Neuronal stem cell (in vitro differentiated cells): ENCODE measurements at regions not wholly inside any gene's neighbourhood (a gene's known extent, or its start where the extent isn't known, plus 50 kb on each side); places are given as distances from the start of the nearest gene placed in this dataset.

Experiments used
- DNase-seq: peaks from one replicate; pipeline ENCODE4 v3.0.0-alpha.2; 2013; ENCODE audit warnings: low spot score
- H2AFZ ChIP-seq: one replicate; pipeline ENCODE4 v1.6.1; 2013; ENCODE audit warnings: mild to moderate bottlenecking, low read length, inconsistent platforms
- H2AK5ac ChIP-seq: 2 replicates; pipeline ENCODE4 v1.6.1; 2013; ENCODE audit warnings: low read depth, mild to moderate bottlenecking, inconsistent platforms, low read length, moderate library complexity, mixed read lengths
- H2BK120ac ChIP-seq: 2 replicates; pipeline ENCODE4 v1.6.1; 2013; ENCODE audit warnings: low read depth, mild to moderate bottlenecking, inconsistent platforms, low read length, moderate library complexity, mixed read lengths
- H2BK12ac ChIP-seq: one replicate; pipeline ENCODE4 v1.6.1; 2013; ENCODE audit warnings: low read length, inconsistent platforms
- H2BK15ac ChIP-seq: 2 replicates; pipeline ENCODE4 v1.6.1; 2013; ENCODE audit warnings: mild to moderate bottlenecking, low read length, inconsistent platforms, mixed read lengths
- H2BK5ac ChIP-seq: one replicate; pipeline ENCODE4 v1.6.1; 2013; ENCODE audit warnings: inconsistent platforms, mild to moderate bottlenecking, low read length, moderate library complexity
- H3K14ac ChIP-seq: one replicate; pipeline ENCODE4 v1.6.1; 2013; ENCODE audit warnings: low read length, inconsistent platforms
- H3K18ac ChIP-seq: 2 replicates; pipeline ENCODE4 v1.6.1; 2013; ENCODE audit warnings: low read length, inconsistent platforms
- H3K23ac ChIP-seq: 2 replicates; pipeline ENCODE4 v1.6.1; 2013; ENCODE audit warnings: low read depth, mild to moderate bottlenecking, mixed read lengths, low read length, inconsistent platforms; ENCODE audit not compliant: poor library complexity
- H3K27ac ChIP-seq: replicated peaks from 3 replicates; pipeline ENCODE4 v1.5.1; 2013; ENCODE audit warnings: low read length, inconsistent platforms
- H3K27me3 ChIP-seq, 3 experiments: 2 replicates each; pipeline ENCODE4 v1.6.1; 2013; ENCODE audit warnings: low read length in 3 of 3, mild to moderate bottlenecking in 2 of 3, inconsistent platforms in 1 of 3, low read depth in 1 of 3, mixed read lengths in 1 of 3, moderate library complexity in 1 of 3; ENCODE audit not compliant: control insufficient read depth in 3 of 3, insufficient read depth in 3 of 3
- H3K36me3 ChIP-seq, 2 donors: replicated peaks in 1 of 2; 2 replicates each; pipeline ENCODE4 v1.6.1; 2013; ENCODE audit warnings: low read length in 2 of 2; ENCODE audit not compliant: control insufficient read depth in 2 of 2, insufficient read depth in 2 of 2
- H3K4ac ChIP-seq: 2 replicates; pipeline ENCODE4 v1.6.1; 2013; ENCODE audit warnings: inconsistent platforms, mild to moderate bottlenecking, low read length, moderate library complexity
- H3K4me1 ChIP-seq, 2 donors: 1 replicate in 1 of 2; 2 replicates in 1 of 2; pipeline ENCODE4 v1.6.1; 2013; ENCODE audit warnings: low read length in 2 of 2, low read depth in 1 of 2; ENCODE audit not compliant: control insufficient read depth in 2 of 2, insufficient read depth in 1 of 2
- H3K4me2 ChIP-seq: one replicate; pipeline ENCODE4 v1.6.1; 2013; ENCODE audit warnings: mild to moderate bottlenecking, low read length, inconsistent platforms; ENCODE audit not compliant: insufficient read depth, poor library complexity, severe bottlenecking
- H3K4me3 ChIP-seq, 2 donors: 2 replicates each; pipeline ENCODE4 v1.5.1; 2013; ENCODE audit warnings: low read length in 2 of 2, mild to moderate bottlenecking in 2 of 2, inconsistent platforms in 1 of 2, moderate library complexity in 1 of 2
- H3K79me1 ChIP-seq: one replicate; pipeline ENCODE4 v1.6.1; 2013; ENCODE audit warnings: low read depth, mild to moderate bottlenecking, inconsistent platforms, low read length, moderate library complexity
- H3K9ac ChIP-seq: one replicate; pipeline ENCODE4 v1.6.1; 2013; ENCODE audit warnings: mild to moderate bottlenecking, low read depth, low read length, inconsistent platforms; ENCODE audit not compliant: poor library complexity
- H3K9me3 ChIP-seq, 2 donors: replicated peaks in 1 of 2; 2 replicates each; pipeline versions ENCODE3 to v1.6.1; 2013; ENCODE audit warnings: low read length in 2 of 2, mild to moderate bottlenecking in 2 of 2, inconsistent platforms in 1 of 2, low read depth in 1 of 2, mixed read lengths in 1 of 2, moderate library complexity in 1 of 2; ENCODE audit not compliant: control insufficient read depth in 2 of 2, insufficient read depth in 1 of 2
- H4K8ac ChIP-seq: one replicate; pipeline ENCODE4 v1.6.1; 2013; ENCODE audit warnings: low read depth, mild to moderate bottlenecking, inconsistent platforms, low read length, moderate library complexity
- H4K91ac ChIP-seq: one replicate; pipeline ENCODE4 v1.6.1; 2013; ENCODE audit warnings: low read length, low read depth, mild to moderate bottlenecking, inconsistent platforms; ENCODE audit not compliant: poor library complexity
- WGBS, 2 donors: extraction: QIAGEN DNeasy Blood & Tissue Kit; methylation state at CpG; one replicate each; pipeline ENCODE4 v1.1.7; 2013; ENCODE audit warnings: missing lambda C conversion rate in 2 of 2, mixed read lengths in 1 of 2; ENCODE audit not compliant: insufficient read length in 2 of 2, insufficient replicate concordance in 1 of 2; ENCODE audit errors: extremely low coverage in 2 of 2; 5-methylcytosine and 5-hydroxymethylcytosine counted together

- Histone ChIP-seq H3K18ac (no peak overlapping the region), H3K9ac (no peak overlapping the region), H2BK12ac (no peak overlapping the region), H2BK5ac (no peak overlapping the region), H3K27ac (no peak overlapping the region), H2AK5ac (no peak overlapping the region), H3K14ac (no peak overlapping the region), H4K8ac (no peak overlapping the region), H3K4ac (no peak overlapping the region), H3K79me1 (no peaks in the 10 kb centered on the region), H3K4me1 (peaks cover 0 to under 1% of the 10 kb centered on the region in 2 donors), H3K4me2 (no peak overlapping the region), H4K91ac (no peak overlapping the region), H3K9me3 (no peaks in the 10 kb centered on the region), H2AFZ (no peak overlapping the region), H3K36me3 (no peaks in the 10 kb centered on the region), H3K23ac (no peak overlapping the region), H3K27me3 (no peaks in the 10 kb centered on the region), H2BK120ac (no peak overlapping the region), H3K4me3 (no peak overlapping the region), H2BK15ac (no peak overlapping the region)
- no peak for DNase-seq
- no CpG with 5 or more reads among the region's 1 CpG for WGBS, 2 donors
Observed at GRCh38 chr9:75610246-75610645, 280.2 kb upstream of the PCSK5 start.

- H2BK5ac ChIP-seq, result no peak overlapping the region
- H2BK15ac ChIP-seq, result no peak overlapping the region
- no peak overlapping the region for H4K91ac ChIP-seq
- H3K79me1 ChIP-seq, result no peaks in the 10 kb centered on the region
- H3K4ac ChIP-seq, result no peak overlapping the region
- DNase-seq, result no peak
- H3K4me1 ChIP-seq, result peaks cover 2 to 3% of the 10 kb centered on the region in 2 donors
- H2AFZ ChIP-seq, result no peak overlapping the region
- H3K14ac ChIP-seq, result no peak overlapping the region
- no peaks in the 10 kb centered on the region for H3K9me3 ChIP-seq
- no peak overlapping the region for H3K9ac ChIP-seq
- H3K4me3 ChIP-seq, result no peak overlapping the region
- no peaks in the 10 kb centered on the region for H3K27me3 ChIP-seq
- H2BK120ac ChIP-seq, result no peak overlapping the region
- H3K4me2 ChIP-seq, result no peak overlapping the region
- H2AK5ac ChIP-seq, result no peak overlapping the region
- no peak overlapping the region for H3K18ac ChIP-seq
- H3K27ac ChIP-seq, result no peak overlapping the region
- H4K8ac ChIP-seq, result no peak overlapping the region
- H2BK12ac ChIP-seq, result no peak overlapping the region
- no peaks in the 10 kb centered on the region for H3K36me3 ChIP-seq
- no peak overlapping the region for H3K23ac ChIP-seq
Observed at GRCh38 chr9:75612205-75612604, 278.3 kb upstream of the PCSK5 start.

GRCh38 chr9:75612754-75613153 is 277.7 kb upstream of the PCSK5 start:
- Histone ChIP-seq H3K4me3 (no peak overlapping the region), H4K8ac (no peak overlapping the region)
- DNase-seq, result no peak

GRCh38 chr9:75615284-75615683 is 275.2 kb upstream of the PCSK5 start:
- Histone ChIP-seq H4K8ac (no peak overlapping the region), H2BK5ac (no peak overlapping the region)
- WGBS, 2 donors, result no CpG with 5 or more reads among the region's 4 CpGs

More at GRCh38 chr9:75612754-75613153, 277.7 kb upstream of the PCSK5 start:
- Histone ChIP-seq H3K9ac (no peak overlapping the region), H2AFZ (no peak overlapping the region), H3K4ac (no peak overlapping the region), H3K27ac (no peak overlapping the region), H3K79me1 (no peaks in the 10 kb centered on the region), H2BK5ac (no peak overlapping the region), H3K27me3 (no peaks in the 10 kb centered on the region), H2AK5ac (no peak overlapping the region), H2BK12ac (no peak overlapping the region), H2BK120ac (no peak overlapping the region), H3K36me3 (no peaks in the 10 kb centered on the region), H3K18ac (no peak overlapping the region), H3K23ac (no peak overlapping the region), H3K4me2 (no peak overlapping the region), H3K14ac (no peak overlapping the region), H3K9me3 (no peaks in the 10 kb centered on the region), H4K91ac (no peak overlapping the region), H2BK15ac (no peak overlapping the region), H3K4me1 (peaks cover 2 to 3% of the 10 kb centered on the region in 2 donors)
- no CpG with 5 or more reads among the region's 3 CpGs for WGBS, 2 donors

More at GRCh38 chr9:75615284-75615683, 275.2 kb upstream of the PCSK5 start:
- Histone ChIP-seq H2BK12ac (no peak overlapping the region), H3K27ac (no peak overlapping the region), H3K36me3 (no peaks in the 10 kb centered on the region), H3K14ac (no peak overlapping the region), H2BK120ac (no peak overlapping the region), H2AK5ac (no peak overlapping the region), H3K4me3 (no peak overlapping the region), H3K4me1 (peaks cover 2 to 3% of the 10 kb centered on the region in 2 donors), H2AFZ (no peak overlapping the region), H3K79me1 (no peaks in the 10 kb centered on the region), H3K4me2 (no peak overlapping the region), H3K27me3 (no peaks in the 10 kb centered on the region), H4K91ac (no peak overlapping the region), H3K9ac (no peak overlapping the region), H2BK15ac (no peak overlapping the region), H3K18ac (no peak overlapping the region), H3K23ac (no peak overlapping the region), H3K9me3 (no peaks in the 10 kb centered on the region), H3K4ac (no peak overlapping the region)
- no peak for DNase-seq
